GM12878 (cell line): ENCODE measurements at regions not wholly inside any gene's neighbourhood (a gene's known extent, or its start where the extent isn't known, plus 50 kb on each side); places are given as distances from the start of the nearest gene placed in this dataset.

Source experiments
- ATAC-seq: fragments of 200-7000 bp; cut with Tn5 transposase; 3 replicates; pipeline ENCODE4 v1.9.1; 2020; ENCODE audit warnings: mild to moderate bottlenecking, moderate library complexity
- BruUV-seq: library from RNA; stranded (reverse); fragments of 400-500 nt; replicated peaks from 2 replicates; lab custom pipeline; 2021; lab: Mats Ljungman, UMichigan
- CTCF ChIA-PET: fragments of 300-600 bp; sonication (Branson Sonifier 250); formaldehyde crosslinking; extraction: SDS; loops from one replicate; lab custom pipeline; 2021; ENCODE audit warnings: inconsistent platforms; lab: Yijun Ruan, JAX
- POLR2A ChIA-PET: fragments of 350-600 bp; formaldehyde crosslinking; extraction: SDS; loops from one replicate; lab custom pipeline; 2021; ENCODE audit warnings: inconsistent platforms; lab: Charles Lee
- RAD21 ChIA-PET: fragments of 300-600 bp; sonication (Branson Sonifier 250); formaldehyde crosslinking; loops from one replicate; lab custom pipeline; 2023; ENCODE audit warnings: antibody characterized with exemption; ENCODE audit not compliant: unreplicated experiment; lab: Charles Lee
- SMC1A ChIA-PET: fragments of 300-600 bp; sonication (Branson Sonifier 250); formaldehyde crosslinking; loops from one replicate; lab custom pipeline; 2023; ENCODE audit not compliant: unreplicated experiment, uncharacterized antibody; lab: Charles Lee
- DNase-seq: peaks from one replicate; pipeline ENCODE4 v3.0.0-alpha.2; 2011; ENCODE audit warnings: low read depth, low spot score
- FAIRE-seq: peaks from 3 replicates; lab custom pipeline; 2011; peaks lifted over from hg19 to GRCh38; lab: Jason Lieb, UNC
- H2AFZ ChIP-seq: 2 replicates; pipeline ENCODE4 v1.6.0; 2011; ENCODE audit warnings: low read depth, low read length, control low read depth; ENCODE audit not compliant: control insufficient read depth
- H3K27ac ChIP-seq: 2 replicates; pipeline ENCODE4 v1.5.1; 2011; ENCODE audit warnings: control low read depth; ENCODE audit not compliant: control insufficient read depth, insufficient read depth
- H3K27me3 ChIP-seq, 2 experiments: replicated peaks in 1 of 2; 2 replicates each; pipeline versions ENCODE4 v1.6.0 to v1.6.1; 2011; ENCODE audit warnings: low read length in 1 of 2; ENCODE audit not compliant: control insufficient read depth in 2 of 2, insufficient read depth in 2 of 2
- H3K36me3 ChIP-seq, 2 experiments: 2 replicates each; pipeline ENCODE4 v1.5.1; 2011; ENCODE audit warnings: low read length in 1 of 2; ENCODE audit not compliant: control insufficient read depth in 2 of 2, insufficient read depth in 2 of 2
- H3K4me1 ChIP-seq: 2 replicates; pipeline ENCODE4 v1.6.1; 2011; ENCODE audit warnings: mild to moderate bottlenecking, low read length, moderate library complexity, mixed read lengths; ENCODE audit not compliant: control insufficient read depth, insufficient read depth
- H3K4me2 ChIP-seq: 2 replicates; pipeline ENCODE4 v1.6.0; 2011; ENCODE audit warnings: control low read depth; ENCODE audit not compliant: control insufficient read depth, insufficient read depth
- H3K4me3 ChIP-seq: fragments of 200-600 bp; sonication (generic); 2 replicates; pipeline ENCODE4 v1.5.1; 2016
- H3K79me2 ChIP-seq: 2 replicates; pipeline ENCODE4 v1.6.0; 2011; ENCODE audit warnings: low read length; ENCODE audit not compliant: control insufficient read depth, insufficient read depth
- H3K9ac ChIP-seq: 2 replicates; pipeline ENCODE4 v1.8.0; 2011; ENCODE audit warnings: low read length, control low read depth, mixed read lengths; ENCODE audit not compliant: control insufficient read depth, insufficient read depth
- H3K9me3 ChIP-seq: replicated peaks from 3 replicates; pipeline ENCODE4 v1.5.1; 2011; ENCODE audit warnings: mild to moderate bottlenecking, low read length; ENCODE audit not compliant: control insufficient read depth, insufficient read depth
- H4K20me1 ChIP-seq: 2 replicates; pipeline ENCODE4 v1.6.0; 2011; ENCODE audit not compliant: control insufficient read depth, insufficient read depth
- ATF7 ChIP-seq: fragments of 450-650 bp; IDR thresholded peaks from 2 replicates; pipeline ENCODE4 v1.6.1; 2016; ENCODE audit warnings: low read depth, mild to moderate bottlenecking
- EP300 ChIP-seq, 2 experiments: fragments of 150-350 bp in 1 of 2; IDR thresholded peaks; 2 replicates each; pipeline ENCODE4 v1.6.1; 2011 to 2012; ENCODE audit warnings: low read depth in 2 of 2, low read length in 2 of 2, borderline replicate concordance in 1 of 2, improper control_type of control experiment in 1 of 2, inconsistent platforms in 1 of 2; ENCODE audit not compliant: control insufficient read depth in 1 of 2
- ESRRA ChIP-seq: IDR thresholded peaks from 2 replicates; pipeline ENCODE4 v1.6.1; 2012; ENCODE audit warnings: mild to moderate bottlenecking, low read length, improper control_type of control experiment
- ETV6 ChIP-seq, 2 experiments: fragments of 450-650 bp in 1 of 2; IDR thresholded peaks in 1 of 2; conservative IDR thresholded peaks in 1 of 2; 2 replicates each; pipeline ENCODE4 v1.6.1; 2014; ENCODE audit warnings: antibody characterized with exemption in 1 of 2, borderline replicate concordance in 1 of 2, low read depth in 1 of 2, mild to moderate bottlenecking in 1 of 2, moderate library complexity in 1 of 2
- MYC ChIP-seq: IDR thresholded peaks from 2 replicates; pipeline ENCODE4 v1.6.1; 2011; ENCODE audit warnings: mild to moderate bottlenecking, low read length, moderate library complexity, inconsistent platforms; ENCODE audit not compliant: insufficient read depth, insufficient replicate concordance, insufficient read length, severe bottlenecking
- NFIC ChIP-seq: IDR thresholded peaks from 2 replicates; pipeline ENCODE4 v1.6.1; 2012; ENCODE audit warnings: low read depth, mild to moderate bottlenecking, inconsistent platforms, low read length, moderate library complexity
- NFXL1 ChIP-seq: fragments of 450-650 bp; IDR thresholded peaks from 2 replicates; pipeline ENCODE4 v1.6.1; 2017; ENCODE audit warnings: antibody characterized with exemption, mild to moderate bottlenecking, borderline replicate concordance
- PAX5 ChIP-seq: IDR thresholded peaks from 2 replicates; pipeline ENCODE4 v1.6.1; 2011; ENCODE audit warnings: low read depth, low read length, borderline replicate concordance
- SIX5 ChIP-seq: IDR thresholded peaks from 2 replicates; pipeline ENCODE4 v1.6.1; 2011; ENCODE audit warnings: mild to moderate bottlenecking, low read depth, low read length, moderate library complexity; ENCODE audit not compliant: severe bottlenecking
- SMARCA5 ChIP-seq: fragments of 450-650 bp; IDR thresholded peaks from 2 replicates; pipeline ENCODE4 v1.6.1; 2017; ENCODE audit warnings: mild to moderate bottlenecking
- TCF3 ChIP-seq: IDR thresholded peaks from 2 replicates; pipeline ENCODE4 v1.6.1; 2012; ENCODE audit warnings: low read depth, mild to moderate bottlenecking, low read length, borderline replicate concordance; ENCODE audit not compliant: insufficient read depth
- ZNF384 ChIP-seq: IDR thresholded peaks from 2 replicates; pipeline ENCODE4 v1.6.1; 2012; ENCODE audit warnings: low read depth, mild to moderate bottlenecking, low read length, improper control_type of control experiment, borderline replicate concordance
- WGBS: methylation state at CpG from one replicate; pipeline ENCODE4 v1.1.6; 2016; ENCODE audit warnings: low lambda C conversion rate; ENCODE audit not compliant: insufficient replicate concordance, insufficient coverage; ENCODE audit errors: missing lambda C conversion rate; 5-methylcytosine and 5-hydroxymethylcytosine counted together
- in situ Hi-C: fragments of 300-500 bp; cut with MboI; formaldehyde crosslinking; loops from 9 replicates; pipeline ENCODE4 v1.14.3; 2018; ENCODE audit warnings: mixed read lengths
- intact Hi-C: fragments of 100-400 bp; cut with micrococcal nuclease; formaldehyde crosslinking; loops from one replicate; pipeline ENCODE4 v1.14.2; 2022; ENCODE audit not compliant: unreplicated experiment
- TF ChIP-seq, protein P1 (sequence below): fragments of 450-650 bp; IDR thresholded peaks from 2 replicates; pipeline ENCODE4 v1.6.1; 2017; ENCODE audit warnings: mild to moderate bottlenecking
- TF ChIP-seq, protein P2 (sequence below): fragments of 450-650 bp; formaldehyde crosslinking; IDR thresholded peaks from 2 replicates; pipeline ENCODE4 v1.4.0; 2020; ENCODE audit warnings: mild to moderate bottlenecking, moderate library complexity

DNA sequence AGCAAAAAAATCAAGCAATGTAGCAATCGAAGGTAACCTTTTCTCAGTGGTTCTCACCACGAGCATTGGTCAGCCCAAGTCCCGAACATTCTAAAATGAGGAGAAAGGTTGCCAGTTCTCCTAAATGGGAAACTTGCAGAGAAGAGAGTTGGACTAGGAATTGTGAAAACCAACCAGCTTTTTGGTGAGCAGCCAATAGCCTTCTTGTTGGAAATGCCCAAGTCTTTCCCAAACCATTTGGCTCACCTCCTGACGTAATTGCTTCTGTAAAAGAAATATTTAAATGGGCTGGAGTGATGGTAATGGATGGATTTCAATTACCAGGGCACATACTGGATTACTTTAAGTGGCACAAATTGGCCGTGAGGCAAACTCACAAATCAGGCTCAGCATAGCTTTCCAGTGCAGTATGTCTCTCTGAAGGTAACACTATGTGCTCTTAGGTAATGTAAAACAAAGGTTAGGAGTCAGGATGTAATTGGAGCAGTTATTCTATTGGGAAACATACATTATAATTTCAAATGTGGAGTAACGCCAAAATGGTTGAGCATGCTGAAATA is 423.2 kb downstream of the KLF5 start:
- in situ Hi-C loops (no loop called here), intact Hi-C loops (no loop called here)
- Histone ChIP-seq H4K20me1 (no peaks in the 10 kb centered on the region), H3K9ac (no peak overlapping the region), H3K9me3 (no peaks in the 10 kb centered on the region), H3K4me1 (no peaks in the 10 kb centered on the region), H3K79me2 (no peaks in the 10 kb centered on the region), H3K27ac (no peak overlapping the region), H3K27me3 (no peaks in the 10 kb centered on the region), H2AFZ (no peak overlapping the region), H3K4me2 (no peak overlapping the region), H3K36me3 (no peaks in the 10 kb centered on the region), H3K4me3 (no peak overlapping the region)
- no TSS peak for BruUV-seq
- FAIRE-seq (no peak), DNase-seq (no peak), ATAC-seq (no peak)
- 21% methylated on average over 6 of the region's 6 CpGs for WGBS
- ChIA-PET SMC1A (no interaction called here), RAD21 (no interaction called here), CTCF (no interaction called here), POLR2A (no interaction called here)
- TF ChIP-seq TCF3 (no peak), SIX5 (no peak), PAX5 (no peak), ZNF384 (no peak), ETV6 (conservative IDR thresholded peaks at IDR 0.05 in 1 of 2, IDR thresholded peaks at IDR 0.05 in 1 of 2; ENCODE audit: borderline replicate concordance in 1 of 2, low read depth in 1 of 2) (no peak), SMARCA5 (no peak), NFIC (no peak), ESRRA (no peak), NFXL1 (no peak), MYC (no peak), EP300 (IDR thresholded peaks at IDR 0.05; ENCODE audit: borderline replicate concordance in 1 of 2, control insufficient read depth in 1 of 2, low read depth in 2 of 2, low read length in 2 of 2) (no peak), ATF7 (no peak)
- TF ChIP-seq, protein P1, sequence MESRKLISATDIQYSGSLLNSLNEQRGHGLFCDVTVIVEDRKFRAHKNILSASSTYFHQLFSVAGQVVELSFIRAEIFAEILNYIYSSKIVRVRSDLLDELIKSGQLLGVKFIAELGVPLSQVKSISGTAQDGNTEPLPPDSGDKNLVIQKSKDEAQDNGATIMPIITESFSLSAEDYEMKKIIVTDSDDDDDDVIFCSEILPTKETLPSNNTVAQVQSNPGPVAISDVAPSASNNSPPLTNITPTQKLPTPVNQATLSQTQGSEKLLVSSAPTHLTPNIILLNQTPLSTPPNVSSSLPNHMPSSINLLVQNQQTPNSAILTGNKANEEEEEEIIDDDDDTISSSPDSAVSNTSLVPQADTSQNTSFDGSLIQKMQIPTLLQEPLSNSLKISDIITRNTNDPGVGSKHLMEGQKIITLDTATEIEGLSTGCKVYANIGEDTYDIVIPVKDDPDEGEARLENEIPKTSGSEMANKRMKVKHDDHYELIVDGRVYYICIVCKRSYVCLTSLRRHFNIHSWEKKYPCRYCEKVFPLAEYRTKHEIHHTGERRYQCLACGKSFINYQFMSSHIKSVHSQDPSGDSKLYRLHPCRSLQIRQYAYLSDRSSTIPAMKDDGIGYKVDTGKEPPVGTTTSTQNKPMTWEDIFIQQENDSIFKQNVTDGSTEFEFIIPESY, result no peak
- TF ChIP-seq, protein P2, sequence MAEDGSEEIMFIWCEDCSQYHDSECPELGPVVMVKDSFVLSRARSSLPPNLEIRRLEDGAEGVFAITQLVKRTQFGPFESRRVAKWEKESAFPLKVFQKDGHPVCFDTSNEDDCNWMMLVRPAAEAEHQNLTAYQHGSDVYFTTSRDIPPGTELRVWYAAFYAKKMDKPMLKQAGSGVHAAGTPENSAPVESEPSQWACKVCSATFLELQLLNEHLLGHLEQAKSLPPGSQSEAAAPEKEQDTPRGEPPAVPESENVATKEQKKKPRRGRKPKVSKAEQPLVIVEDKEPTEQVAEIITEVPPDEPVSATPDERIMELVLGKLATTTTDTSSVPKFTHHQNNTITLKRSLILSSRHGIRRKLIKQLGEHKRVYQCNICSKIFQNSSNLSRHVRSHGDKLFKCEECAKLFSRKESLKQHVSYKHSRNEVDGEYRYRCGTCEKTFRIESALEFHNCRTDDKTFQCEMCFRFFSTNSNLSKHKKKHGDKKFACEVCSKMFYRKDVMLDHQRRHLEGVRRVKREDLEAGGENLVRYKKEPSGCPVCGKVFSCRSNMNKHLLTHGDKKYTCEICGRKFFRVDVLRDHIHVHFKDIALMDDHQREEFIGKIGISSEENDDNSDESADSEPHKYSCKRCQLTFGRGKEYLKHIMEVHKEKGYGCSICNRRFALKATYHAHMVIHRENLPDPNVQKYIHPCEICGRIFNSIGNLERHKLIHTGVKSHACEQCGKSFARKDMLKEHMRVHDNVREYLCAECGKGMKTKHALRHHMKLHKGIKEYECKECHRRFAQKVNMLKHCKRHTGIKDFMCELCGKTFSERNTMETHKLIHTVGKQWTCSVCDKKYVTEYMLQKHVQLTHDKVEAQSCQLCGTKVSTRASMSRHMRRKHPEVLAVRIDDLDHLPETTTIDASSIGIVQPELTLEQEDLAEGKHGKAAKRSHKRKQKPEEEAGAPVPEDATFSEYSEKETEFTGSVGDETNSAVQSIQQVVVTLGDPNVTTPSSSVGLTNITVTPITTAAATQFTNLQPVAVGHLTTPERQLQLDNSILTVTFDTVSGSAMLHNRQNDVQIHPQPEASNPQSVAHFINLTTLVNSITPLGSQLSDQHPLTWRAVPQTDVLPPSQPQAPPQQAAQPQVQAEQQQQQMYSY (CRISPR knock-in tag), result no peak
